HepG2 (cell line): ENCODE measurements at regions not wholly inside any gene's neighbourhood (a gene's known extent, or its start where the extent isn't known, plus 50 kb on each side); places are given as distances from the start of the nearest gene placed in this dataset.

Experiments used
- ATAC-seq: fragments of 200-7000 bp; cut with Tn5 transposase; 3 replicates; pipeline ENCODE4 v1.9.1; 2020; ENCODE audit warnings: mild to moderate bottlenecking, moderate library complexity
- BruUV-seq: library from RNA; stranded (reverse); fragments of 400-500 nt; replicated peaks from 2 replicates; lab custom pipeline; 2021; lab: Mats Ljungman, UMichigan
- CTCF ChIA-PET: fragments of 300-600 bp; formaldehyde crosslinking; extraction: SDS; loops from one replicate; lab custom pipeline; 2021; ENCODE audit warnings: low total read pairs, inconsistent platforms, low intra/inter-chr PET ratio; lab: Yijun Ruan, JAX
- POLR2A ChIA-PET: fragments of 350-600 bp; sonication (Branson Sonifier 250); formaldehyde crosslinking; loops from one replicate; lab custom pipeline; 2020; ENCODE audit warnings: antibody characterized with exemption, inconsistent platforms; lab: Yijun Ruan, JAX
- DNase-seq: peaks from one replicate; pipeline ENCODE4 v3.0.0-alpha.2; 2015; ENCODE audit warnings: low spot score
- FAIRE-seq: peaks from 3 replicates; lab custom pipeline; 2011; peaks lifted over from hg19 to GRCh38; lab: Jason Lieb, UNC
- H2AFZ ChIP-seq: one replicate; pipeline ENCODE4 v1.6.1; 2011; ENCODE audit warnings: low read length, inconsistent platforms
- H3K27ac ChIP-seq: fragments of 300-600 bp; 3 replicates; pipeline ENCODE4 v1.8.0; 2011; ENCODE audit warnings: mixed run types, mild to moderate bottlenecking, mixed read lengths, low read length, inconsistent platforms; ENCODE audit not compliant: insufficient read depth; ENCODE audit errors: extremely low read length
- H3K27me3 ChIP-seq, 2 experiments: fragments of 200-600 bp in 1 of 2; 2 replicates in 1 of 2; 3 replicates in 1 of 2; pipeline versions ENCODE4 v1.6.0 to v1.8.0; 2011; ENCODE audit warnings: low read length in 2 of 2, mild to moderate bottlenecking in 2 of 2, moderate library complexity in 2 of 2, inconsistent platforms in 1 of 2; ENCODE audit not compliant: insufficient read depth in 2 of 2, control insufficient read depth in 1 of 2
- H3K36me3 ChIP-seq, 2 experiments: fragments of 200-600 bp in 1 of 2; replicated peaks in 1 of 2; 2 replicates in 1 of 2; 3 replicates in 1 of 2; pipeline versions ENCODE4 v1.5.1 to v1.8.0; 2011; ENCODE audit warnings: low read length in 2 of 2, inconsistent platforms in 1 of 2; ENCODE audit not compliant: insufficient read depth in 2 of 2, control insufficient read depth in 1 of 2
- H3K4me1 ChIP-seq: 2 replicates; pipeline ENCODE4 v1.5.1; 2012; ENCODE audit warnings: low read length, inconsistent platforms; ENCODE audit not compliant: insufficient read depth
- H3K4me2 ChIP-seq: 2 replicates; pipeline ENCODE4 v1.6.0; 2011; ENCODE audit warnings: low read depth, low read length, inconsistent platforms
- H3K4me3 ChIP-seq, 3 experiments: fragments of 200-600 bp in 1 of 3; sonication (generic), shearing (Covaris generic) in 1 of 3; replicated peaks in 1 of 3; 2 replicates each; pipeline ENCODE4 v1.5.1; 2011 to 2016; ENCODE audit warnings: low read length in 3 of 3, inconsistent platforms in 2 of 3, low read depth in 2 of 3, mild to moderate bottlenecking in 2 of 3, control low read depth in 1 of 3, mixed read lengths in 1 of 3; ENCODE audit not compliant: insufficient read depth in 1 of 3
- H3K79me2 ChIP-seq: one replicate; pipeline ENCODE4 v1.6.1; 2011; ENCODE audit warnings: low read length, inconsistent platforms; ENCODE audit not compliant: insufficient read depth
- H3K9ac ChIP-seq: 2 replicates; pipeline ENCODE4 v1.6.0; 2011; ENCODE audit warnings: mild to moderate bottlenecking, low read depth, low read length, inconsistent platforms; ENCODE audit not compliant: insufficient read depth
- H3K9me3 ChIP-seq: 2 replicates; pipeline ENCODE4 v1.5.1; 2012; ENCODE audit warnings: mild to moderate bottlenecking, low read length
- H4K20me1 ChIP-seq: 2 replicates; pipeline ENCODE4 v1.6.0; 2011; ENCODE audit warnings: inconsistent platforms, mild to moderate bottlenecking, low read length, moderate library complexity; ENCODE audit not compliant: insufficient read depth
- ATF7 ChIP-seq, 2 experiments: fragments of 450-650 bp in 1 of 2; sonication (generic) in 1 of 2; formaldehyde crosslinking in 1 of 2; IDR thresholded peaks; 2 replicates each; pipeline versions ENCODE4 v1.4.0 to v1.6.1; 2016 to 2020; ENCODE audit warnings: antibody characterized with exemption in 1 of 2, mild to moderate bottlenecking in 1 of 2, missing genetic modification reagents in 1 of 2
- EZH2 ChIP-seq: conservative IDR thresholded peaks from 2 replicates; pipeline ENCODE4 v1.6.1; 2012; ENCODE audit warnings: mild to moderate bottlenecking, low read depth, low read length, moderate library complexity
- GTF3A ChIP-seq: sonication (generic); formaldehyde crosslinking; conservative IDR thresholded peaks from 2 replicates; pipeline ENCODE4 v1.4.0; 2020; ENCODE audit warnings: mild to moderate bottlenecking, missing genetic modification reagents
- KLF16 ChIP-seq, 2 experiments: sonication (generic) in 1 of 2; formaldehyde crosslinking in 1 of 2; IDR thresholded peaks; 2 replicates each; pipeline versions ENCODE4 v1.6.1 to v1.8.0; 2016 to 2023; ENCODE audit warnings: missing genetic modification reagents in 2 of 2, missing compliant biosample characterization in 1 of 2
- MTA3 ChIP-seq: sonication (generic); formaldehyde crosslinking; IDR thresholded peaks from 2 replicates; pipeline ENCODE4 v1.4.0; 2020; ENCODE audit warnings: missing genetic modification reagents
- NCOR1 ChIP-seq: fragments of 200-600 bp; sonication (generic); IDR thresholded peaks from 2 replicates; pipeline ENCODE4 v1.7.0; 2017; ENCODE audit warnings: antibody characterized with exemption, low read length, borderline replicate concordance
- POLR2G ChIP-seq: fragments of 200-400 bp; formaldehyde crosslinking; IDR thresholded peaks from 2 replicates; pipeline ENCODE4 v1.6.1; 2018; ENCODE audit warnings: mild to moderate bottlenecking, low read depth, low read length, moderate library complexity
- ZNF430 ChIP-seq: sonication (generic); formaldehyde crosslinking; IDR thresholded peaks from 2 replicates; pipeline ENCODE4 v1.9.0; 2021; ENCODE audit warnings: mild to moderate bottlenecking, missing genetic modification reagents
- ZNF510 ChIP-seq: sonication (generic); formaldehyde crosslinking; IDR thresholded peaks from 2 replicates; pipeline ENCODE4 v1.4.0; 2020; ENCODE audit warnings: low read depth, mild to moderate bottlenecking, missing genetic modification reagents
- ZNF629 ChIP-seq: sonication (generic); formaldehyde crosslinking; conservative IDR thresholded peaks from 2 replicates; pipeline ENCODE4 v1.5.0; 2020; ENCODE audit warnings: missing genetic modification reagents
- WGBS: methylation state at CpG from one replicate; pipeline ENCODE4 v1.1.6; 2017; ENCODE audit warnings: low lambda C conversion rate; 5-methylcytosine and 5-hydroxymethylcytosine counted together
- in situ Hi-C: cut with HindIII; loops from 2 replicates; pipeline ENCODE4 v1.10.0; 2017; ENCODE audit warnings: low pct_unique_long_range_greater_than_20kb; ENCODE audit not compliant: extremely low pct_ligation_motif_present
- intact Hi-C: fragments of 100-400 bp; cut with micrococcal nuclease; formaldehyde crosslinking; loops from one replicate; pipeline ENCODE4 v1.10.0; 2022; ENCODE audit not compliant: unreplicated experiment
- TF ChIP-seq, protein P1 (sequence below): sonication (generic); formaldehyde crosslinking; conservative IDR thresholded peaks from 2 replicates; pipeline ENCODE4 v1.4.0; 2020; ENCODE audit warnings: missing genetic modification reagents
- TF ChIP-seq, protein P2 (sequence below): sonication (generic); formaldehyde crosslinking; IDR thresholded peaks from 2 replicates; pipeline ENCODE4 v1.4.0; 2020; ENCODE audit warnings: missing genetic modification reagents
- TF ChIP-seq, protein P3 (sequence below): sonication (generic); formaldehyde crosslinking; IDR thresholded peaks from 2 replicates; pipeline ENCODE4 v1.4.0; 2020; ENCODE audit warnings: mild to moderate bottlenecking, missing genetic modification reagents

DNA sequence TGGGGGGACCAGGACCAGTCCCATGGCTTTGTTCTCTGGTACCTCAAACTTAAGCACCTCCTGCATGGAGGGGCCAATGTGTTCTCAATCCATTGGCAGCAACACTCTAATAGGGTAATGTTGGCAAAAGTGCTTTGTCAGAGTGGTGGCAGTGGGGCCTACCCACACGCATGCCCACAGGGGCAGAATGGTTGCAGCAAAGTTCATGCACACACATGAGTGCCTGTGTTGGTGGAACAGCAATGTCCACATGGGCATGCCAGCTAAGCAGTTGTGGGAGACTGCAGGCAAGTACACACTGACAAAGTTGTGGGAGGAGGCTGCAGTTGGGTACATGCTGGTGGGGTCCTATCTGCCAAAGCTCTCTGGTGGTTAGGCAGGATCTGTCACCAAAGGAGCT lies 645.2 kb downstream of the ZNF385D start:
- no peak overlapping the region for H3K4me3 ChIP-seq
- H3K4me1 ChIP-seq, result no peaks in the 10 kb centered on the region
- no peak overlapping the region for H3K4me2 ChIP-seq
- no TSS peak for BruUV-seq
- no peak overlapping the region for H3K9ac ChIP-seq
- ATAC-seq, result no peak
- no peak overlapping the region for H2AFZ ChIP-seq
- intact Hi-C loops (no loop called here), in situ Hi-C loops (no loop called here)
- no CpG with 5 or more reads among the region's 1 CpG for WGBS
- no peaks in the 10 kb centered on the region for H4K20me1 ChIP-seq
- no peak overlapping the region for H3K27ac ChIP-seq
- ChIA-PET CTCF (no interaction called here), POLR2A (no interaction called here)
- no peaks in the 10 kb centered on the region for H3K79me2 ChIP-seq
- DNase-seq, result no peak
- H3K9me3 ChIP-seq, result peaks cover 78% of the 10 kb centered on the region
- H3K27me3 ChIP-seq, result no peaks in the 10 kb centered on the region
- TF ChIP-seq ZNF510 (no peak), EZH2 (no peak), ATF7 (IDR thresholded peaks at IDR 0.05) (no peak), ATF7 (CRISPR knock-in tag; IDR thresholded peaks at IDR 0.05) (no peak), ZNF430 (CRISPR knock-in tag) (no peak), KLF16 (CRISPR knock-in tag; IDR thresholded peaks at IDR 0.05) (no peak), MTA3 (CRISPR knock-in tag) (no peak), ZNF629 (CRISPR knock-in tag) (no peak), NCOR1 (no peak), POLR2G (no peak), GTF3A (CRISPR knock-in tag) (no peak)
- TF ChIP-seq, protein P1, sequence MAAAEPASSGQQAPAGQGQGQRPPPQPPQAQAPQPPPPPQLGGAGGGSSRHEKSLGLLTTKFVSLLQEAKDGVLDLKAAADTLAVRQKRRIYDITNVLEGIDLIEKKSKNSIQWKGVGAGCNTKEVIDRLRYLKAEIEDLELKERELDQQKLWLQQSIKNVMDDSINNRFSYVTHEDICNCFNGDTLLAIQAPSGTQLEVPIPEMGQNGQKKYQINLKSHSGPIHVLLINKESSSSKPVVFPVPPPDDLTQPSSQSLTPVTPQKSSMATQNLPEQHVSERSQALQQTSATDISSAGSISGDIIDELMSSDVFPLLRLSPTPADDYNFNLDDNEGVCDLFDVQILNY (CRISPR knock-in tag), result no peak
- TF ChIP-seq, protein P2, sequence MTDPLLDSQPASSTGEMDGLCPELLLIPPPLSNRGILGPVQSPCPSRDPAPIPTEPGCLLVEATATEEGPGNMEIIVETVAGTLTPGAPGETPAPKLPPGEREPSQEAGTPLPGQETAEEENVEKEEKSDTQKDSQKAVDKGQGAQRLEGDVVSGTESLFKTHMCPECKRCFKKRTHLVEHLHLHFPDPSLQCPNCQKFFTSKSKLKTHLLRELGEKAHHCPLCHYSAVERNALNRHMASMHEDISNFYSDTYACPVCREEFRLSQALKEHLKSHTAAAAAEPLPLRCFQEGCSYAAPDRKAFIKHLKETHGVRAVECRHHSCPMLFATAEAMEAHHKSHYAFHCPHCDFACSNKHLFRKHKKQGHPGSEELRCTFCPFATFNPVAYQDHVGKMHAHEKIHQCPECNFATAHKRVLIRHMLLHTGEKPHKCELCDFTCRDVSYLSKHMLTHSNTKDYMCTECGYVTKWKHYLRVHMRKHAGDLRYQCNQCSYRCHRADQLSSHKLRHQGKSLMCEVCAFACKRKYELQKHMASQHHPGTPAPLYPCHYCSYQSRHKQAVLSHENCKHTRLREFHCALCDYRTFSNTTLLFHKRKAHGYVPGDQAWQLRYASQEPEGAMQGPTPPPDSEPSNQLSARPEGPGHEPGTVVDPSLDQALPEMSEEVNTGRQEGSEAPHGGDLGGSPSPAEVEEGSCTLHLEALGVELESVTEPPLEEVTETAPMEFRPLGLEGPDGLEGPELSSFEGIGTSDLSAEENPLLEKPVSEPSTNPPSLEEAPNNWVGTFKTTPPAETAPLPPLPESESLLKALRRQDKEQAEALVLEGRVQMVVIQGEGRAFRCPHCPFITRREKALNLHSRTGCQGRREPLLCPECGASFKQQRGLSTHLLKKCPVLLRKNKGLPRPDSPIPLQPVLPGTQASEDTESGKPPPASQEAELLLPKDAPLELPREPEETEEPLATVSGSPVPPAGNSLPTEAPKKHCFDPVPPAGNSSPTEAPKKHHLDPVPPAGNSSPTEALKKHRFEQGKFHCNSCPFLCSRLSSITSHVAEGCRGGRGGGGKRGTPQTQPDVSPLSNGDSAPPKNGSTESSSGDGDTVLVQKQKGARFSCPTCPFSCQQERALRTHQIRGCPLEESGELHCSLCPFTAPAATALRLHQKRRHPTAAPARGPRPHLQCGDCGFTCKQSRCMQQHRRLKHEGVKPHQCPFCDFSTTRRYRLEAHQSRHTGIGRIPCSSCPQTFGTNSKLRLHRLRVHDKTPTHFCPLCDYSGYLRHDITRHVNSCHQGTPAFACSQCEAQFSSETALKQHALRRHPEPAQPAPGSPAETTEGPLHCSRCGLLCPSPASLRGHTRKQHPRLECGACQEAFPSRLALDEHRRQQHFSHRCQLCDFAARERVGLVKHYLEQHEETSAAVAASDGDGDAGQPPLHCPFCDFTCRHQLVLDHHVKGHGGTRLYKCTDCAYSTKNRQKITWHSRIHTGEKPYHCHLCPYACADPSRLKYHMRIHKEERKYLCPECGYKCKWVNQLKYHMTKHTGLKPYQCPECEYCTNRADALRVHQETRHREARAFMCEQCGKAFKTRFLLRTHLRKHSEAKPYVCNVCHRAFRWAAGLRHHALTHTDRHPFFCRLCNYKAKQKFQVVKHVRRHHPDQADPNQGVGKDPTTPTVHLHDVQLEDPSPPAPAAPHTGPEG (CRISPR knock-in tag), result no peak
- TF ChIP-seq, protein P3, sequence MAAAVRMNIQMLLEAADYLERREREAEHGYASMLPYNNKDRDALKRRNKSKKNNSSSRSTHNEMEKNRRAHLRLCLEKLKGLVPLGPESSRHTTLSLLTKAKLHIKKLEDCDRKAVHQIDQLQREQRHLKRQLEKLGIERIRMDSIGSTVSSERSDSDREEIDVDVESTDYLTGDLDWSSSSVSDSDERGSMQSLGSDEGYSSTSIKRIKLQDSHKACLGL (CRISPR knock-in tag), result no peak
- no peaks in the 10 kb centered on the region for H3K36me3 ChIP-seq
- no peak for FAIRE-seq
